T-helper 2 cell (primary cell): ENCODE measurements at regions not wholly inside any gene's neighbourhood (a gene's known extent, or its start where the extent isn't known, plus 50 kb on each side); places are given as distances from the start of the nearest gene placed in this dataset.

ENCODE experiments used
- DNase-seq, 5 experiments: peaks; one replicate each; pipeline versions ENCODE4 v3.0.0 to v3.0.0-alpha.2; 2012 to 2022

- peak in 1 of 5 experiments; percentile 1 for DNase-seq
Observed at GRCh38 chr6:85126485-85127167, 323.3 kb upstream of the NT5E start.

- no peak for DNase-seq
Observed at GRCh38 chr6:85125526-85125925, 324.4 kb upstream of the NT5E start.

GRCh38 chr6:85124472-85125354 lies 325.2 kb upstream of the NT5E start:
- DNase-seq: no peak

GRCh38 chr6:85121158-85121557 lies 328.7 kb upstream of the NT5E start:
- no peak for DNase-seq

- DNase-seq: no peak
Observed at GRCh38 chr6:85118652-85119235, 331.1 kb upstream of the NT5E start.

GRCh38 chr6:85118233-85118632 lies 331.6 kb upstream of the NT5E start:
- DNase-seq: no peak

- DNase-seq: no peak
Observed at GRCh38 chr6:85116475-85116874, 333.4 kb upstream of the NT5E start.

GRCh38 chr6:85115876-85116275 lies 334.0 kb upstream of the NT5E start:
- no peak for DNase-seq

- no peak for DNase-seq
Observed at GRCh38 chr6:85115376-85115775, 334.5 kb upstream of the NT5E start.

GRCh38 chr6:85114581-85114935 lies 335.3 kb upstream of the NT5E start:
- DNase-seq: no peak

GRCh38 chr6:85113934-85114580 lies 335.8 kb upstream of the NT5E start:
- no peak for DNase-seq

- no peak for DNase-seq
Observed at GRCh38 chr6:85112540-85112939, 337.3 kb upstream of the NT5E start.

- DNase-seq: no peak
Observed at GRCh38 chr6:85111481-85112011, 338.3 kb upstream of the NT5E start.

GRCh38 chr6:85110943-85111342 lies 338.9 kb upstream of the NT5E start:
- no peak for DNase-seq

GRCh38 chr6:85107701-85108100 lies 342.2 kb upstream of the NT5E start:
- no peak for DNase-seq

- DNase-seq: no peak
Observed at GRCh38 chr6:85096976-85097375, 332.6 kb upstream of the TBX18 start.

GRCh38 chr6:85092226-85092625 lies 327.8 kb upstream of the TBX18 start:
- DNase-seq: no peak

GRCh38 chr6:85089255-85089654 lies 324.9 kb upstream of the TBX18 start:
- no peak for DNase-seq

- no peak for DNase-seq
Observed at GRCh38 chr6:85085875-85086274, 321.5 kb upstream of the TBX18 start.

- DNase-seq: no peak
Observed at GRCh38 chr6:85081102-85081501, 316.7 kb upstream of the TBX18 start.

GRCh38 chr6:85079761-85080160 lies 315.4 kb upstream of the TBX18 start:
- no peak for DNase-seq

GRCh38 chr6:85078058-85078457 lies 313.7 kb upstream of the TBX18 start:
- DNase-seq: no peak

GRCh38 chr6:85077098-85077497 lies 312.7 kb upstream of the TBX18 start:
- DNase-seq: no peak
